ENCODE measurements at regions not wholly inside any gene's neighbourhood (a gene's known extent, or its start where the extent isn't known, plus 50 kb on each side); places are given as distances from the start of the nearest gene placed in this dataset.

DNA sequence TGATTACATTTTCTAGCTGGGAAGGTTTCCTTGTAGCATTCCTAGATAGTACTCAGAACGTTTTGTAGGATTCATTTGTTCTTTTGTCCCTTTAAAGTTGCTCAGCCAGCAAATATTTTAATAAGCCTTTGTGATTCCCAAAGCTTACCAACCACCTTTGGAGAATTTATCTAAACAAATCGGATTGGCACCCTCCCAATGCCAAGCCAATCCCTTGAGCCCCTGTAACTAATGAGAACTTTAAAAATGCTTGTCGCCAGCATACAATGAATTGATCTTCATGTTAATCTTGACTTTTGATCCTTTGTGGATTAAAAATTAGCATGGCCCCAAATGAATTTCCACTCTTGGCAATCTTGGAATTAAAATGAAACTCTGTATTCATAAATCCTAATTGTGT, 559.5 kb downstream of the UTRN start:
- no peak for DNase-seq

DNA sequence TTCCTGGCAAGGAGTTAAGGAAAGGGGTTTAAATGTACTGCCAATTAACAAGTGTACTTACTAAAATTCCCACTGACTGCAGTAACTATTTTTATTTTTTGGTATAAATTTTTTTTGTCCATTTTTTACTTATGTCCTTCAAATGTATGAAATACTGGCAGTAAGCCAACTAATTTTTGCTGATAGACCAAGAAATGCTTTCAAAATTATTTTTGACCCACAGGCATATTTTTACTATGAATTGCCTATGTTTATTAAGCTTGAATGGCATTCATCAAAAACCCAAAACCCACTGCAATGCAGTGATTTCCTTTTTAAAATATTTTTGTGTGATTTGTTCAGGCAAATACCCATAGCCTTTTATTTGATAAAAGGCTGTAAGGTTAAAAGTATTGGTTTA, 560.1 kb downstream of the UTRN start:
- DNase-seq: no peak

DNA sequence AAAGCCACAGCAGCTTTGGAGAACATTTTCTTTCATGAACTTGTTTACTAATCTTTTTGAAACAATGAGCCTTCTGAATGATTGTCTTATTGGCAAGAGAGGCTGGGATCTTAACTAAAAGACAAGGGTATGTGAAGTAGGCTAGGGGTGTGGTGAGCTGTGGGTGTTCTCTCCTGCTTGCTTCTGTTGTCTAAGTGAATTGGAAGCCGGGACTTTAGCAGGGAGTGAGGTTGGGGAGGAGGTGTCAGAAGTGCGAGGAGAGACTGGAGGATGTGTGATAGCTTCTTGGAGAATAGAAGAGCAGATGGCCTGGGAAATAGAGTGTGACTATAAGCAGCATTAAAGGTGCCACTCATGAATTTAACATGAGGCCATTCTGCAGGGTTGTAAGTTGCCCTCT, 562.8 kb downstream of the UTRN start:
- DNase-seq: no peak

DNA sequence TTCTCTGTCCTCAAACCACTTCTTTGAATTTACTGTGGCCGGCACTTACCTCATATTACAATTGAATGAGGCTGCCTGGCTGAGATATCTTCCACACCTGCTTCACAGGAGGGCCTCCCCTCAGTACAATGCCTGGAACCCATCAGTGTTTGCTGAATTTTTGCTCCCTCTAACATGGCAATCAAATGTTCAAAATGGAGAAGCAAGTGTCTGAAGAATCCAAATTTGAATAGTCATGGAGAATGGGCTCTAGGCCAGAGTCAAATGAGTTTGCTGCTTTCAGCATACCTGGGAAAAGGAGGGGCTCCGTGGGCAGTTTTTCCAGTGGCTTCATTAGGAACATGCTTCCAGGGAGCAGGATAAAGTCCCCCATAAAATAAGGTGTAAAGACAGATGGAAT, 564.8 kb downstream of the UTRN start:
- DNase-seq: no peak

DNA sequence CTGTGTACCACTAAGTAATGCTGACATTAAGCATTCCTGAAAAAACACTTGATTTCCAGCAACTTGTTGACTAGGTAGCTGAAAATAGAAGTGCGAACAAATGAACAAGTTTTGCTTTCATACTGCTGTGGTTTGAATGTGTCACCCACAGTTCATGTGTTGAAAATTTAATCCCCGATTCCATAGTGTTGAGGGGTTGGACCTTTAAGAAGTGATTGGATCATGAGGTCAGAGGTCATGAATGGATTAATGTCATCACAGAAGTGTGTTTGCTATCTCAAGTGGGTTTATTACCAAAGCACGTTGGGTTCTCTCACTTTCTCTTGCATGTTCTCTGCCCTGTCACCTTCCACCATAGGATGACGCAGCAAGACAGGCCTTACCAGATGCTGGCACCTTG, 568.5 kb downstream of the UTRN start:
- DNase-seq: no peak

DNA sequence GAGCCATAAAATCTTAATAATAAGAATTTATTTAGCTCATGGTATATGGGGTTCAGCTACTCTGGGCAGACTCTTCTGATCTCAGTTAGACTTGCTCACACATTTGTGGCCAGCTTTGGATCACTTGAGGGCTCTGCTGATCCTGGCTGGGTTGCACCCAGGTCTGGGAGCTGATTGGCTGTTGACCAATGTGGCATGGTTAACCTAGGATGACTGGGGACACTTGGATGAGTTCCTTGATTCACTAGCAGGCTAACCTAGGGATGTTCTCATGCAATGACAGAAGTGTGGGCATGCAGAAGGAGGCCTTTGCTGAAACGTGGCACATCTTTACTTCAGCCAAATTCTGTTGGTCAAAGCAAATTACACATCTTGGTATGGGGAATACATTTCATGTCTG, 569.5 kb downstream of the UTRN start:
- no peak for DNase-seq

DNA sequence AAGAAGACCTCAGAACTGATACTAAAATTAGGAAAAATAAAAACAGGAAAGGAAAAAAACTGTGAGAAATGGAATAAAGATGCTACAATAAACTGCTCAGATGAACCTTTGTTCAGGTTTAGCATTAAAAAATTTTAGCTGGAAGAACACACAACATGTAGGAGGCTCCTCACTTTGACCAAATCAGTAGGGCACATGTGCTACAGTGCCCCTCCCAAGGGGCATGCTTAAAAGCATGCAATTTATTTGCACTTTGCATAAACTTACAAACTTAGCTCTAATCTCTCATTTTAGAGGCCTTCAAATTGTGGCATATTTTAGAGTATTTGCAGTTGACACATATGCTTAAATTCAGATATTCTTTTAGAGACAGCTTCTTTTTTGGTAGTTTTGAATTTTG, 570.2 kb downstream of the UTRN start:
- no peak for DNase-seq

DNA sequence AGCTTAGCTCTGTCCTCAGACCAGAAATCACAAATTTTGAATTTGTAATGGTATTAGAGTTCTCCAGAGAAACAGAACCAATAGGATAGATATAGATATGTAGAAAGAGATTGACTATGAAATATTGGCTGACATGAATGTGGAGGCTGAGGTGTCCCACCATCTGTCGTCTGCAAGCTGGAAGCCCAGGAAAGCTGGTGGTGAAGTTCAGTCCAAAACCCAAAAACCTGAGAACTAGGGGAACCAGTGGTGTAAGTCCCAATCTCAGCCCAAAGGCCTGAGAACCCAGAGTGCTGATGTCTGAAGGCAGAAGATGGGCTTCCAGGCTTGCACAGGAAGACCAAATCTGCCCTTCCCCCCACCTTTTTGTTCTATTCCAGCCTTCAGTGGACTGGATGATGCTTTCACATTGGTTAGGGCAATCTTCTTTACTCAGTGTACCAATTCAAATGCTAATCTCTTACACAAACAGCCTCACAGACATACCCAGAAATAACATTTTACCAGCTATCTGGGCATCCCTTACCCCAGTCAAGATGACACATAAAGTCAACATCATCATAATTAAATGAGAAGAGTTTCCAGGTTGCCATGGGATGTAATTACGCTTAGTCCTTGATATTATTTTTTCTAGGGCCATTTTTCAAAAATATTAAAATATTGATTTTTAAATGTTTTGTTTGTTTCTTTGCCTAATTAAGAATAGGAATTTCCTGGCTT, 570.8 kb downstream of the UTRN start:
- DNase-seq: no peak

DNA sequence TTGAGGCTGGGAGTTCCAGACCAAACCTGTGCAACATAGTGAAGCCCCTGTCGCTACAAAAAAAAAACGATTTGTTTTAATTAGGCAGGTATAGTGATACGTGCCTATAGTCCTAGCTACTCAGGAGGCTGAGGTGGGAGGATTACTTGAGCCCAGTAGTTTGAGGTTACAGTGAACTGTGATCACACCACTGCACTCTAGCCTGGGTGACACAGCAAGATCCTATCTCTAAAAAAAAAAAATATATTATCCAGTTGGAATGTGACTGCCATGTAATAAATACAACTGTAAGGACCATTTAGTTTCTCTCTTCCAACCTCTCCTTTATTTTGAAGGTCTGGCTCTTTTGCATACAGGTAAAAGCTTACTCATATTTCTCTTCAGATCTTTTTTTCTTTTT, 571.5 kb downstream of the UTRN start:
- no peak for DNase-seq

DNA sequence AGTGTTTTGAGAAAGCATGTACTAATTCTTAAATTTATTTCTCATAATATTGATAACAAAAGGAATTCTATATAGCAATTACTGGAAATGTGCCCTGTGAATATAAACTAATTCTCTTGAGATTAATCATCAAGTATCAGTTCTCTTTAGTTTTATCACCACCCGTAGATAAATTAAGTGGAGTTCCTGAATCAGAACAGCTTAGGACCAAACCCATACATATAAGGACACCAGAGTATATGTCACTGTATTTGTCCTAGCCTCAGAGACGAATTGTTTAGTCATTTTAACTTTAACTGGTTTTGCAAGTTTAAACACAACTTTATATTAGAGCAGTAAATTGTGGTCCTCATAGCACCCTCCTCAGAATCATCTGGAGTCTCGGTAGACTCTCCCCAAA, 572.0 kb downstream of the UTRN start:
- DNase-seq: no peak

DNA sequence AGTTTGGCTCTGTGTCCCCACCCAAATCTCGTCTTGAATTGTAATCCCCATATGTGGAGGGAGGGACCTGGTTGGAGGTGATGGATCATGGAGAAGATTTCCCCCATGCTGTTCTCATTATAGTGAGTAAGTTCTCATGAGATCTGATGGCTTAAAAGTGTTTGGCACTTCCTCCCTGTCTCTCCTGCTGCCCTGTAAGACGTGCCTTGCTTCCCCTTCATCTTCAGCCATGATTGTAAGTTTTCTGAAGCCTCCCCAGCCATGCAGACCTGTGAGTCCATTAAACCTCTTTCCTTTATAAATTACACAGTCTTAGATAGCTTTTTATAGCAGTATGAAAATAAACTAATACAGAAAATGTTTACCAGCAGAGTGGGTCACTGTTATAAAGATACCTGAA, 577.6 kb downstream of the UTRN start:
- DNase-seq: no peak

DNA sequence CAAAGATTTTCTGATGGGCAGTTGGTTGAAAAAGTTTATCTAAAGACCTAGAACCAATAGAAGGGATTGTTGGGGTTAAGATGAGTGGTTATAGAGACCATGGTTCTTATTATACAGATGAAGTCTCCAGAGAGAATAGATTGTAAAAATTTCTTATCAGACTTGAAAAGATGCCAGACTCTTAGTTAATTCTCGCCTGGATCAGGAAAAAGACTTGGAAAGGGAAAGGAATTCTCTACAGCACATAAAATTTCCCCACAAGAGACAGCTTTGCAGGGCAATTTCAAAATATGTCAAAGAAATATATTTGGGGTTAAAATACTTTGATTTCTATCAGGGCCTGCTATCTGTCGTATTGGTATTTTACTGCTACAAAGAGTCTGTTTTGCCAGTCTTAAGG, 582.6 kb downstream of the UTRN start:
- no peak for DNase-seq

DNA sequence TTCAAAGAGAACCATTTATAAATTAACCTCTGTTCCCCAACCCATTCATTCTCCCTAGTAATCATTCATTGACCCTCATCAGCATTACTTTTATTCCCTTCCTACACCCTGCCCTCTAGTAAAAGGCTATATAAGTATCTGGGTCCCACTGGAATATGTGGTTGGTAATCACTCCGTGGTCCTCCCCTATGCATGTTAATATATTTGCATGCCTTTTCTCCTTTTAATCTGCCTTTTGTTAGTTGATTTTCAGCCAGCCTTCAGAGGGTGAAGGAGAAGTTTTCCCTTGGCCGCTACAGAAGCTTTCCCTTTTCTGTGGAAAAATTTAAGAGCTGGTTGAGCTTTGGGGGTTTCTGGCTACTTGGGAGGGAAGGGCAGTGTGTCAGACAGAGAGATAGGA, 585.6 kb downstream of the UTRN start:
- DNase-seq: no peak

DNA sequence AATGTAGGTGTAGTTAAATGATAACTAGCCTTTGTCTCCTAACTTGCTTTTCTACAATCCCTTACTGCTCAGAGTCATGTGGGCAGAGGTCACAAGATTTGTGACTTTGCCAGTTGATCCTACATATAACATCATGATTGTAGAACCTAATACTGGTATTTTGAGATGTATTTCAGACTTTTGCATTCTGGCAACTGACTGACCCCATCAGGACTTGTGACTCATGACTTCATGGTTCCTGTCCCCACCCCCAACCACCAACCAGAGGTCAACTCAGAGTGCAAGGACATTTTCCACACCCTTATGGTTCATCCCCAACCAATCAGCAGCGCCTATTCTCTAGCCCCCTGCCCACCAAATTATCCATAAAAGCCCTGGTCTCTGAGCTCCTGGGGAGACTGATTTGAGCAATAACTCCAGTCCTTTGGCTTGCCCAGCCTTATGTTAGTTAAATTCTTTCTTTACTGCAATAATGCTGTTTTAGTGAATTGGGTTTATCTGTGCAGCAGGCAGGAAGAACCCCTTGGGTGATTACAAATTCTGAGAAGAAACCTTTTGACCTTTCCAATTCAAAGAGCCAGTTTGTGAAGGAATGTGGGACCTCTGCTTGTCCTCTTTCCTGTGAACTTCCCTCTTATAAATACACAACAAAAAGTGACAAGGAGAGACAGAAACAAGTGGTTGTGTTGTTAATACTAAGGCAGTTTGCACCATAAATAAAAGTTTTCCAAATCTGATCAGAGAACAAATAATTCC, 588.7 kb downstream of the UTRN start:
- DNase-seq: no peak

DNA sequence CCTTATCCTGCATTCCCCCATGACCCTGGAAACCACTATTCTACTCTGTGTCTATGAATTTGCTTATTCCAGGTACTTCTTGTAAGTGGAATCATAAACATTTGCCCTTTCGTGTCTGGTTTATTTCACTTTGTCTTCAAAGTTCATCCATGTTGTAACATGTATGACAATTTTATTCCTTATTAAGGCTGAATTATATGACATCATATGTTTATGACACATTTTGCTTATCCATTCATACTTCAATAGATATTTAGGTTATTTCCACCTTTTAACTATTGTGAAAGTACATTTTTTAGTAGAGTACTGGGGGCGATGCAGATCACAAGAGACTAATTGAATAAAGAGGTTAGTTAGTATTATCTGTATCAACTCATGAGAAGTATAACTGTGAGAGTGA, 591.6 kb downstream of the UTRN start:
- no peak for DNase-seq

DNA sequence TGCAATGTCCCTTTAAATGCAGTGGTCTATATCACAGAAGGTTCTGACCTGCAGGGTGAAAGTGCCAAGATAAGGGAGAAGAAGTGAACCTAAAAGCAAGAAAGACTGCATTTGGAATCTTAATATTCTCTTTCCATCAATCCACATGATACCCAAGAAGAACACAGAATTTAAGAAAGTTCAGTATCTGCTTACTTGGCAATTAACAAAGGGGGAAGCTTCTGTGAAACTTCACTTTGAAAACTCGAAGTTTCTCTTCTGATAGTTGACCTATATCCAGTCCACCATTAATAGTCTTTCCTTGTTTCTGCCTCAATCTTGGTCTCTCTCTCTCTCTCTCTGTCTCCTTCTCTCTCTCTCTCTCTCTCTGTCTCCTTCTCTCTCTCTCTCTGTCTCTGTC, 592.0 kb downstream of the UTRN start:
- no peak for DNase-seq

DNA sequence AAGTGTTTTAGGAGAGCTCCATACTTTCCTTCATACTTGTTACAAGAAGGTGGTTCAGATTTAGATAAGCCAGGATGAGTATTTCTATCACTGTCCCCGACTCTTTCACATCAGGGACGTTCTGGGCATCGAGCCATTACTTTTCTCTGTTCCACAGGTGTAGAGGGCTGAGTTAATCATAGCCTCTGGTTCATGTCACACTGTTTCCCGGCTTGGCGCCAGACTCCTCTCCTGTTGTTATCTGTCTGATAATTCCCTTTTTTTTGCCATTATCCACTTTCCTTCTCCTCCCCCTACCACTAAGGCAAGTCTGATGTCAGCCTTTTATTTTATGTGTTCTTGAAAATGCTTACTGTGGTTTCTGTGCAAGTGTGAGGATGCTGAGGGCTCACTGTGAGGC, 593.4 kb downstream of the UTRN start:
- no peak for DNase-seq

DNA sequence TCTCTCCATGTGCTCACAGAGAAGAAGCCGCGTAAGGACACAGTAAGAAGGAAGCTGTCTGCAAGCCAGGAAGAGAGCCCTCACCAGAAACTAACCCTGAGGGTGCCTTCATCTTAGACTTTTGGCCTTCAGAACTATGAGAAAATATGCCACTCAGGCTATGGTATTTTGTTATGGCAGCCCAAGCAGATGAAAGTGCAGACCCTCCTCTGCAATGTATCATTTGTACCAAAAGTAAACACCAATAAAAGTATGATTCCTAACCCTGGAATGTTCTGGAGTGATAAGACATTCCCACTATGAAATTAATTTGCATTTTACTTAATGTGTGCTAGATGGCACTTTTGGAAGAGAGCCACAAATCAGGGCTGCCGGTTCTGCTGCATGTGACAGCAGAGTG, 594.3 kb downstream of the UTRN start:
- DNase-seq: no peak

DNA sequence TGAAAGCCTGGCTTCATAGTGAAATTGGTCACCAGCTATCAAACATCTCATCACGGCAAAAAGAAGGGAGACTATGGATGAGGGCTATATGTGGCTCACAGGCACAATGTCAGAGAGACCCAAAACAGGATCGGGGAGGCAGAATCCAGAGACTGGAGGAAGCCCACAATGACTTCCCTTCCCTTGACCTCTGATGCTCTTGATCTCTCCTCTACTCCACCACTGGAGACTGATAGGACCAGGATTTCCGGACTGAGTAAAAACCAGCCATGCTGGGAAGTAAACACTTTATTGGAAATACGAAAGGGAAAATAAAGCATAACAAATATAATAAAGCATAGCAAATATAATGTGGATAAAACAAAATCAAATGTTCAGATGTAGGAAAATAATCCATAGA, 597.3 kb downstream of the UTRN start:
- DNase-seq: no peak

DNA sequence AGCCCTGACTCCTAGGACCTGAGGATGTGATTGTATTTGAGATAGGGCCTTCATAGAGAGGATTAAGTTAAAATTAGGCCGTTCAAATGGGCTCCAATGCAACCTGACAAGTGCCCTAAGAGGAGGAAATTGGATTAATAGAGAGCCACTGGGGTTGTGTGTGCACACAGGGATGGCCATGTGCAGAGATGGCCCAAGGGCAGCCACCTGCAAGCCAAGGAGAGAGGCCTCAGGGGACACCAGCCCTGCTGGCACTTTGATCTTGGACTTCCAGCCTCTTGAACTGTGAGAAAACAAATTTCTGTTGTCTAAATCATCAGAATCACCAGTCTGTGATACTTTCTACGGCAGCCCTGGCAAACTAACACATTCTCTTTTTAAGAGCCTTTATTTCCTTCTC, 598.8 kb downstream of the UTRN start:
- DNase-seq: no peak

DNA sequence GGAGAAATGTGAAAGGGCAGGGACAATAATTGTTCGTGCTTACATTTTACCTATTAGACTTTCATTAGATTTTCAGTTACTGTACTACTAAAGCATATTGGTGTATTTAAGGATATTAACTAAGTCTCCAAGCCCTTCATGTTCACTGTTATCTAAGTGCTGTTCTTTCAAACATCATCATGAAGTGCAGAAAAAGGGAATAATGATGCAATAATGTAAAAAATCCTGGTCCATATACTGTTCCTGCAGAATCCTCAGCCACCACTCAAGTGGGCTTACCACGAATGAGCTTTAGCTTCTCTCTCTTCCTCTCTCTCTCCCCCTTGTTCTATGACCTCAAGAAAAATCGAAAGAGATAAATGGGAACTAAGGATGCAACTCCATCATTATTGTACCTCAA, 600.7 kb downstream of the UTRN start:
- DNase-seq: no peak

DNA sequence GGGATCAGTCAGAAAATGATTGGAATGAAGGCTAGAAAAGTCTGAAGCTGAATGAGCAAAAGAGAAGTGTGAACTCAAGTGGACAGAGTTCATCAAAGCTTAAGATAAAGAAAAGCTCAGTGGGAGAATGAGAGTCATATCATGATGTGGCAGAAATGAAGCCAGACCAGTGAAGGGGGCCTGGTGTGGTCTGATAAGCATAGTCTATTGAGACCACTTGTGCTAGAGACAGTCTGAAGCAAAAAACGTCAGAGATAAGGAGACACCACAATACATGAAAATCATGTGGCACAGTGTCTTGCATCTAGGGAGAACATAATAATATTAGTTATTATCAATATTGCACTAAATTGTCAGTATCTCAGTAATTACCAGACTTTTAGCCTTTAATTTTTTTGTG, 601.5 kb downstream of the UTRN start:
- no peak for DNase-seq

DNA sequence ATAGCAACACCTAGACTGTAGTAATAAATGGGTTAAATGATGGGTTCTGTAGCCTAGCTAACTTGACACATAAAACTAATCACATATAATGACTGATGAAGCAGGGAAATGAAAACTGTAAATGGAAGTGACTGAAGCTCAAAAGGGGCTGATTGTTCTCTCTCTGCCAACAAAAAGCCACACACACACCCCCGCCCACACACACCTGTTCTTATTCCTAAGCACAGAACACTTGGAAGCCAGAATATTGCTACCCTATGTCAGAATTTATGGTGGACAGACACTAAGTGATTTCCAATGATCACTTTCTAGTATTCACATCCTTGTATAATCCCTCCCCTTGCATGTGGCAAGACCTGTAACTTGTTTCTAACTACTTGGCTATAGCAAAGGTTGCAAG, 603.5 kb downstream of the UTRN start:
- DNase-seq: no peak

DNA sequence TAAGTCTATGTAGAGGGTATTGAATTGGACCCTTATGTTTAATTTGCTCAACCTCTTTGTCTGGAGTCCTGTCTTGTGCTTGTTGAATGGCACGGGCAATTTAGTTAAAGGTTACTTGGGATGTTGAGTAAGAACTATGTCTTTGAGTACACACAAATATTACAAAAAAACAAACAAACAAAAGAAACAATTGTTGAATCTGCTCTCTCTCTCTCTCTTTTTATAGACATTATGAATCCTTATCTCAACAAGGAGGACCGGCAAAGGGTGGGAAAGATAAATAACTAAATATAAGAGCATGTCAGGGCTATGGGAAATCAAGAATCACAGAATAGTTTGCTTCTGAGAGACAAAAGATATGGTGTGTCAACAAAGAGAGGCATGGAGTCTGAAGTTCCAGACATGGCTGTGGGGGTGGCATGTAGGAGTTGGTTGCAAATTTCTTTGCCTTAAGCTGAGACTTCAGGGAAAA, 608.6 kb downstream of the UTRN start:
- DNase-seq: no peak
